Activated CD4-positive, alpha-beta T cell treated with anti-CD3 and anti-CD28 coated beads for 1 hour (primary cell): ENCODE measurements at regions not wholly inside any gene's neighbourhood (a gene's known extent, or its start where the extent isn't known, plus 50 kb on each side); places are given as distances from the start of the nearest gene placed in this dataset.
"Not testable (repeated sequence)": the region's sequence is repeated elsewhere in the genome, so short reads cannot be mapped to it uniquely, and the experiment has no call there.

Experiments
- DNase-seq: peaks from one replicate; pipeline ENCODE4 v3.0.0-alpha.2; 2020

GRCh38 chr7:65251851-65252620 is 121.6 kb upstream of the ZNF92 start:
- no peak for DNase-seq

- no peak for DNase-seq
Observed at GRCh38 chr7:65250697-65251395, 122.8 kb upstream of the ZNF92 start.

GRCh38 chr7:65250216-65250615 is 123.4 kb upstream of the ZNF92 start:
- no peak for DNase-seq

GRCh38 chr7:65247491-65247890 is 126.2 kb upstream of the ZNF92 start:
- no peak for DNase-seq

GRCh38 chr7:65239707-65240352 is 133.8 kb upstream of the ZNF92 start:
- no peak for DNase-seq

GRCh38 chr7:65239324-65239706 is 134.3 kb upstream of the ZNF92 start:
- DNase-seq: no peak

- no peak for DNase-seq
Observed at GRCh38 chr7:65238785-65239184, 134.9 kb upstream of the ZNF92 start.

GRCh38 chr7:65235586-65235985 is 138.1 kb upstream of the ZNF92 start:
- no peak for DNase-seq

GRCh38 chr7:65233409-65234034 is 140.1 kb upstream of the ZNF92 start:
- DNase-seq: no peak

GRCh38 chr7:65230231-65230630 is 143.4 kb upstream of the ZNF92 start:
- no peak for DNase-seq

- no peak for DNase-seq
Observed at GRCh38 chr7:65225422-65226006, 148.1 kb upstream of the ZNF92 start.

GRCh38 chr7:65222655-65223054 is 151.0 kb upstream of the ZNF92 start:
- DNase-seq: no peak

GRCh38 chr7:65221683-65222082 is 152.0 kb upstream of the ZNF92 start:
- DNase-seq: no peak

- DNase-seq: no peak
Observed at GRCh38 chr7:65219623-65220022, 154.0 kb upstream of the ZNF92 start.

GRCh38 chr7:65216469-65216868 is 157.2 kb upstream of the ZNF92 start:
- DNase-seq: peak; percentile 37

GRCh38 chr7:65213260-65213659 is 160.4 kb upstream of the ZNF92 start:
- DNase-seq: not testable (repeated sequence)

GRCh38 chr7:65199221-65199620 is 174.4 kb upstream of the ZNF92 start:
- DNase-seq: not testable (repeated sequence)

GRCh38 chr7:65193334-65194058 is 180.2 kb upstream of the ZNF92 start:
- DNase-seq: not testable (repeated sequence)

GRCh38 chr7:65177041-65177440 is 170.6 kb upstream of the ERV3-1 start:
- not testable (repeated sequence) for DNase-seq

GRCh38 chr7:65150105-65150504 is 143.6 kb upstream of the ERV3-1 start:
- DNase-seq: not testable (repeated sequence)

GRCh38 chr7:65146118-65146914 is 139.8 kb upstream of the ERV3-1 start:
- not testable (repeated sequence) for DNase-seq
